ENCODE measurements at regions not wholly inside any gene's neighbourhood (a gene's known extent, or its start where the extent isn't known, plus 50 kb on each side); places are given as distances from the start of the nearest gene placed in this dataset.

GRCh38 chr3:23701716-23702597 is 103.8 kb upstream of the UBE2E1 start:
- no peak for TF ChIP-seq CTCF (IDR thresholded peaks at IDR 0.05; ENCODE audit: poor library complexity, severe bottlenecking)
- no peak for TF ChIP-seq MXI1 (conservative IDR thresholded peaks at IDR 0.05; ENCODE audit: poor library complexity, severe bottlenecking)
- no peak for TF ChIP-seq EZH2 (IDR thresholded peaks at IDR 0.05; ENCODE audit: borderline replicate concordance, insufficient read depth, low read length, poor library complexity, severe bottlenecking)
- no peak for TF ChIP-seq POLR2AphosphoS5 (IDR thresholded peaks at IDR 0.05)
- TF ChIP-seq RAD21 (conservative IDR thresholded peaks at IDR 0.05), result no peak

Data from neural cell (in vitro differentiated cells).